GM23248 (cell line): ENCODE measurements at regions not wholly inside any gene's neighbourhood (a gene's known extent, or its start where the extent isn't known, plus 50 kb on each side); places are given as distances from the start of the nearest gene placed in this dataset.

Experiments
- DNase-seq: peaks from one replicate; pipeline ENCODE4 v3.0.0-alpha.2; 2015
- H2AFZ ChIP-seq: fragments of 200-600 bp; sonication (generic); 2 replicates; pipeline ENCODE4 v1.6.1; 2016; ENCODE audit warnings: antibody characterized with exemption
- H3F3A ChIP-seq: fragments of 200-600 bp; sonication (generic); 2 replicates; pipeline ENCODE4 v1.6.1; 2016; ENCODE audit warnings: mild to moderate bottlenecking, antibody characterized with exemption, mixed run types; ENCODE audit not compliant: insufficient read depth
- H3K27ac ChIP-seq: fragments of 200-600 bp; sonication (generic); 2 replicates; pipeline ENCODE4 v1.5.1; 2016; ENCODE audit warnings: mild to moderate bottlenecking
- H3K27me3 ChIP-seq: fragments of 200-600 bp; sonication (generic); replicated peaks from 2 replicates; pipeline ENCODE4 v1.6.1; 2016; ENCODE audit warnings: mild to moderate bottlenecking; ENCODE audit not compliant: insufficient read depth
- H3K36me3 ChIP-seq: fragments of 200-600 bp; sonication (generic); 2 replicates; pipeline ENCODE4 v1.6.1; 2016; ENCODE audit warnings: low read depth, mild to moderate bottlenecking
- H3K4me1 ChIP-seq: fragments of 200-600 bp; sonication (generic); 2 replicates; pipeline ENCODE4 v1.6.1; 2016; ENCODE audit warnings: mild to moderate bottlenecking; ENCODE audit not compliant: insufficient read depth
- H3K4me2 ChIP-seq: fragments of 200-600 bp; sonication (generic); one replicate; pipeline ENCODE4 v1.6.1; 2016; ENCODE audit warnings: mild to moderate bottlenecking; ENCODE audit not compliant: unreplicated experiment
- H3K4me3 ChIP-seq: fragments of 200-600 bp; sonication (generic); 2 replicates; pipeline ENCODE4 v1.5.1; 2016; ENCODE audit warnings: mild to moderate bottlenecking
- H3K79me2 ChIP-seq: fragments of 200-600 bp; sonication (generic); 2 replicates; pipeline ENCODE4 v1.6.1; 2016; ENCODE audit warnings: mild to moderate bottlenecking; ENCODE audit not compliant: insufficient read depth
- H3K9ac ChIP-seq: fragments of 200-600 bp; sonication (generic); 2 replicates; pipeline ENCODE4 v1.6.1; 2016; ENCODE audit warnings: mild to moderate bottlenecking
- H3K9me2 ChIP-seq: fragments of 200-600 bp; sonication (generic); 2 replicates; pipeline ENCODE4 v1.6.1; 2016; ENCODE audit warnings: mixed run types, mild to moderate bottlenecking, moderate library complexity; ENCODE audit not compliant: insufficient read depth
- H3K9me3 ChIP-seq: fragments of 200-600 bp; sonication (generic); one replicate; pipeline ENCODE4 v1.6.1; 2017; ENCODE audit warnings: low read depth
- H4K20me1 ChIP-seq: fragments of 200-600 bp; sonication (generic); 2 replicates; pipeline ENCODE4 v1.6.0; 2016; ENCODE audit not compliant: insufficient read depth
- EZH2 ChIP-seq: fragments of 200-600 bp; sonication (generic); IDR thresholded peaks from 2 replicates; pipeline ENCODE4 v1.6.1; 2018; ENCODE audit warnings: antibody characterized with exemption, mild to moderate bottlenecking; ENCODE audit not compliant: insufficient read depth, poor library complexity, severe bottlenecking
- EZH2phosphoT487 ChIP-seq: fragments of 200-600 bp; sonication (generic); IDR thresholded peaks from 2 replicates; pipeline ENCODE4 v1.6.1; 2018; ENCODE audit warnings: antibody characterized with exemption, moderate library complexity, mild to moderate bottlenecking, low read depth; ENCODE audit not compliant: insufficient read depth
- WGBS, 2 experiments: methylation state at CpG; one replicate each; pipeline ENCODE4 v1.1.6; 2015 to 2017; ENCODE audit warnings: low lambda C conversion rate in 2 of 2, low coverage in 1 of 2; ENCODE audit errors: missing lambda C conversion rate in 2 of 2; 5-methylcytosine and 5-hydroxymethylcytosine counted together
- in situ Hi-C: fragments of 300-500 bp; cut with MboI; formaldehyde crosslinking; loops from 2 replicates; pipeline ENCODE4 v1.15.0; 2020

GRCh38 chr12:105978686-105979085 is 160.1 kb downstream of the NUAK1 start:
- no peaks in the 10 kb centered on the region for H3K79me2 ChIP-seq
- no peaks in the 10 kb centered on the region for H4K20me1 ChIP-seq
- H3K27ac ChIP-seq, result no peak overlapping the region
- peaks cover 34% of the 10 kb centered on the region for H3F3A ChIP-seq
- no peaks in the 10 kb centered on the region for H3K27me3 ChIP-seq
- 40 to 48% methylated on average over 3 of the region's 3 CpGs for WGBS, 2 experiments
- H3K4me3 ChIP-seq, result no peak overlapping the region
- H3K9ac ChIP-seq, result no peak overlapping the region
- TF ChIP-seq EZH2phosphoT487, result no peak
- H3K9me3 ChIP-seq, result no peaks in the 10 kb centered on the region
- no peak overlapping the region for H3K4me2 ChIP-seq
- no peak for DNase-seq
- in situ Hi-C loops, result no loop called here
- peaks cover 27% of the 10 kb centered on the region for H3K4me1 ChIP-seq
- H3K36me3 ChIP-seq, result no peaks in the 10 kb centered on the region
- H2AFZ ChIP-seq, result no peak overlapping the region
- H3K9me2 ChIP-seq, result no peaks in the 10 kb centered on the region

GRCh38 chr12:105980085-105980484 is 158.7 kb downstream of the NUAK1 start:
- H3K4me2 ChIP-seq, result no peak overlapping the region
- TF ChIP-seq EZH2 (no peak), EZH2phosphoT487 (no peak)
- H3K27me3 ChIP-seq, result no peaks in the 10 kb centered on the region
- H3K9me3 ChIP-seq, result no peaks in the 10 kb centered on the region
- peaks cover 34% of the 10 kb centered on the region for H3K4me1 ChIP-seq
- 90 to 96% methylated on average over 1 of the region's 1 CpG for WGBS, 2 experiments
- no peak overlapping the region for H3K9ac ChIP-seq
- DNase-seq, result no peak
- in situ Hi-C loops, result no loop called here
- H3F3A ChIP-seq, result peaks cover 42% of the 10 kb centered on the region
- H3K4me3 ChIP-seq, result no peak overlapping the region
- H3K27ac ChIP-seq, result no peak overlapping the region
- no peaks in the 10 kb centered on the region for H3K79me2 ChIP-seq
- no peaks in the 10 kb centered on the region for H3K9me2 ChIP-seq
- no peaks in the 10 kb centered on the region for H3K36me3 ChIP-seq
- H4K20me1 ChIP-seq, result no peaks in the 10 kb centered on the region
- no peak overlapping the region for H2AFZ ChIP-seq

GRCh38 chr12:105980533-105980932 is 158.2 kb downstream of the NUAK1 start:
- Histone ChIP-seq H3K79me2 (no peaks in the 10 kb centered on the region), H3K9me3 (no peaks in the 10 kb centered on the region), H3F3A (peaks cover 42% of the 10 kb centered on the region), H2AFZ (no peak overlapping the region), H4K20me1 (no peaks in the 10 kb centered on the region), H3K27me3 (no peaks in the 10 kb centered on the region), H3K9me2 (no peaks in the 10 kb centered on the region), H3K4me2 (no peak overlapping the region), H3K4me1 (peaks cover 34% of the 10 kb centered on the region), H3K27ac (no peak overlapping the region), H3K36me3 (no peaks in the 10 kb centered on the region), H3K4me3 (no peak overlapping the region), H3K9ac (no peak overlapping the region)
- TF ChIP-seq EZH2phosphoT487 (no peak), EZH2 (no peak)
- DNase-seq, result no peak
- 76 to 78% methylated on average over 5 of the region's 5 CpGs for WGBS, 2 experiments
- in situ Hi-C loops, result no loop called here

- Histone ChIP-seq H2AFZ (no peak overlapping the region), H3K27me3 (no peaks in the 10 kb centered on the region), H3K36me3 (no peaks in the 10 kb centered on the region), H3K4me1 (peaks cover 39% of the 10 kb centered on the region), H3F3A (peaks cover 40% of the 10 kb centered on the region), H3K4me2 (no peak overlapping the region), H4K20me1 (no peaks in the 10 kb centered on the region), H3K4me3 (no peak overlapping the region), H3K27ac (no peak overlapping the region), H3K79me2 (no peaks in the 10 kb centered on the region), H3K9me2 (no peaks in the 10 kb centered on the region), H3K9ac (no peak overlapping the region), H3K9me3 (no peaks in the 10 kb centered on the region)
- WGBS, 2 experiments, result 71 to 72% methylated on average over 6 of the region's 6 CpGs
- no peak for DNase-seq
- TF ChIP-seq EZH2 (no peak), EZH2phosphoT487 (no peak)
- in situ Hi-C loops, result no loop called here
Observed at GRCh38 chr12:105982022-105982421, 156.7 kb downstream of the NUAK1 start.
